A549 (cell line): ENCODE measurements at regions not wholly inside any gene's neighbourhood (a gene's known extent, or its start where the extent isn't known, plus 50 kb on each side); places are given as distances from the start of the nearest gene placed in this dataset.

Experiments used
- BHLHE40 ChIP-seq: IDR thresholded peaks from 2 replicates; pipeline ENCODE4 v1.6.1; 2012; ENCODE audit warnings: low read depth, low read length, inconsistent platforms
- CBX8 ChIP-seq: fragments of 200-600 bp; sonication (generic); IDR thresholded peaks from 2 replicates; pipeline ENCODE4 v1.6.1; 2016
- EP300 ChIP-seq, 2 experiments: fragments of >200 bp; sonication (Bioruptor Twin); formaldehyde crosslinking; IDR thresholded peaks; 2 replicates in 1 of 2; 3 replicates in 1 of 2; pipeline ENCODE4 v1.6.1; 2016 to 2017
- POLR2A ChIP-seq: IDR thresholded peaks from 2 replicates; pipeline ENCODE4 v1.6.1; 2012; ENCODE audit warnings: mild to moderate bottlenecking, low read length
- TF ChIP-seq, protein P1 (sequence below): fragments of >200 bp; sonication (Bioruptor Twin); formaldehyde crosslinking; IDR thresholded peaks from 3 replicates; pipeline ENCODE4 v1.5.1; 2016
- TF ChIP-seq, protein P2 (sequence below): fragments of 450-650 bp; IDR thresholded peaks from 2 replicates; pipeline ENCODE4 v1.6.1; 2014; ENCODE audit warnings: antibody characterized with exemption
- TF ChIP-seq, protein P3 (sequence below): fragments of 200-600 bp; sonication (generic); IDR thresholded peaks from 2 replicates; pipeline ENCODE4 v1.6.1; 2016; ENCODE audit warnings: antibody characterized with exemption, mild to moderate bottlenecking, moderate library complexity
- TF ChIP-seq, protein P4 (sequence below): IDR thresholded peaks from 2 replicates; pipeline ENCODE4 v1.6.1; 2012

DNA sequence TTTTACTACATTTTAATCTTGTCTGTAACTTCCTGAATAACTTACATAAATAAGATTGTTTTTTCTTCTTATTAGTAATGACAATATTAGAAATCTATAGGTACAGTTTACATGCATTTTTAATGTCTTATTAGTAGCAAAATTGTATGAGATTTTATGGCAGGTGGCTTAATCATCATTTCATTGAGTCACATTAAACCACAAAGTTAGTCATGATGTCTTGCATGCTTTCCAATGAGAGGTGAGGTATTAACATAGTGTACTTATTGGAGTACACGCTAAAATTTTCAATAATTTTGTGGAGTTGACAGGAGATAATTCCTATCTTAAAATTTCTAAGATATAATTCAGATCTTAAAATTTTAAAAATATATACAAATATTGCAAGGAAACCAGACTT lies 989.6 kb upstream of the ARRDC3 start:
- TF ChIP-seq, protein P1, sequence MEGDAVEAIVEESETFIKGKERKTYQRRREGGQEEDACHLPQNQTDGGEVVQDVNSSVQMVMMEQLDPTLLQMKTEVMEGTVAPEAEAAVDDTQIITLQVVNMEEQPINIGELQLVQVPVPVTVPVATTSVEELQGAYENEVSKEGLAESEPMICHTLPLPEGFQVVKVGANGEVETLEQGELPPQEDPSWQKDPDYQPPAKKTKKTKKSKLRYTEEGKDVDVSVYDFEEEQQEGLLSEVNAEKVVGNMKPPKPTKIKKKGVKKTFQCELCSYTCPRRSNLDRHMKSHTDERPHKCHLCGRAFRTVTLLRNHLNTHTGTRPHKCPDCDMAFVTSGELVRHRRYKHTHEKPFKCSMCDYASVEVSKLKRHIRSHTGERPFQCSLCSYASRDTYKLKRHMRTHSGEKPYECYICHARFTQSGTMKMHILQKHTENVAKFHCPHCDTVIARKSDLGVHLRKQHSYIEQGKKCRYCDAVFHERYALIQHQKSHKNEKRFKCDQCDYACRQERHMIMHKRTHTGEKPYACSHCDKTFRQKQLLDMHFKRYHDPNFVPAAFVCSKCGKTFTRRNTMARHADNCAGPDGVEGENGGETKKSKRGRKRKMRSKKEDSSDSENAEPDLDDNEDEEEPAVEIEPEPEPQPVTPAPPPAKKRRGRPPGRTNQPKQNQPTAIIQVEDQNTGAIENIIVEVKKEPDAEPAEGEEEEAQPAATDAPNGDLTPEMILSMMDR, result no peak
- TF ChIP-seq, protein P2, sequence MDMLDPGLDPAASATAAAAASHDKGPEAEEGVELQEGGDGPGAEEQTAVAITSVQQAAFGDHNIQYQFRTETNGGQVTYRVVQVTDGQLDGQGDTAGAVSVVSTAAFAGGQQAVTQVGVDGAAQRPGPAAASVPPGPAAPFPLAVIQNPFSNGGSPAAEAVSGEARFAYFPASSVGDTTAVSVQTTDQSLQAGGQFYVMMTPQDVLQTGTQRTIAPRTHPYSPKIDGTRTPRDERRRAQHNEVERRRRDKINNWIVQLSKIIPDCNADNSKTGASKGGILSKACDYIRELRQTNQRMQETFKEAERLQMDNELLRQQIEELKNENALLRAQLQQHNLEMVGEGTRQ, result no peak
- TF ChIP-seq, protein P3, sequence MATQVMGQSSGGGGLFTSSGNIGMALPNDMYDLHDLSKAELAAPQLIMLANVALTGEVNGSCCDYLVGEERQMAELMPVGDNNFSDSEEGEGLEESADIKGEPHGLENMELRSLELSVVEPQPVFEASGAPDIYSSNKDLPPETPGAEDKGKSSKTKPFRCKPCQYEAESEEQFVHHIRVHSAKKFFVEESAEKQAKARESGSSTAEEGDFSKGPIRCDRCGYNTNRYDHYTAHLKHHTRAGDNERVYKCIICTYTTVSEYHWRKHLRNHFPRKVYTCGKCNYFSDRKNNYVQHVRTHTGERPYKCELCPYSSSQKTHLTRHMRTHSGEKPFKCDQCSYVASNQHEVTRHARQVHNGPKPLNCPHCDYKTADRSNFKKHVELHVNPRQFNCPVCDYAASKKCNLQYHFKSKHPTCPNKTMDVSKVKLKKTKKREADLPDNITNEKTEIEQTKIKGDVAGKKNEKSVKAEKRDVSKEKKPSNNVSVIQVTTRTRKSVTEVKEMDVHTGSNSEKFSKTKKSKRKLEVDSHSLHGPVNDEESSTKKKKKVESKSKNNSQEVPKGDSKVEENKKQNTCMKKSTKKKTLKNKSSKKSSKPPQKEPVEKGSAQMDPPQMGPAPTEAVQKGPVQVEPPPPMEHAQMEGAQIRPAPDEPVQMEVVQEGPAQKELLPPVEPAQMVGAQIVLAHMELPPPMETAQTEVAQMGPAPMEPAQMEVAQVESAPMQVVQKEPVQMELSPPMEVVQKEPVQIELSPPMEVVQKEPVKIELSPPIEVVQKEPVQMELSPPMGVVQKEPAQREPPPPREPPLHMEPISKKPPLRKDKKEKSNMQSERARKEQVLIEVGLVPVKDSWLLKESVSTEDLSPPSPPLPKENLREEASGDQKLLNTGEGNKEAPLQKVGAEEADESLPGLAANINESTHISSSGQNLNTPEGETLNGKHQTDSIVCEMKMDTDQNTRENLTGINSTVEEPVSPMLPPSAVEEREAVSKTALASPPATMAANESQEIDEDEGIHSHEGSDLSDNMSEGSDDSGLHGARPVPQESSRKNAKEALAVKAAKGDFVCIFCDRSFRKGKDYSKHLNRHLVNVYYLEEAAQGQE, result no peak
- TF ChIP-seq CBX8, result no peak
- TF ChIP-seq BHLHE40, result no peak
- no peak for TF ChIP-seq EP300 (IDR thresholded peaks at IDR 0.05)
- TF ChIP-seq, protein P4, sequence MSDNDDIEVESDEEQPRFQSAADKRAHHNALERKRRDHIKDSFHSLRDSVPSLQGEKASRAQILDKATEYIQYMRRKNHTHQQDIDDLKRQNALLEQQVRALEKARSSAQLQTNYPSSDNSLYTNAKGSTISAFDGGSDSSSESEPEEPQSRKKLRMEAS, result no peak
- no peak for TF ChIP-seq POLR2A
